ENCODE measurements at regions not wholly inside any gene's neighbourhood (a gene's known extent, or its start where the extent isn't known, plus 50 kb on each side); places are given as distances from the start of the nearest gene placed in this dataset.

- TF ChIP-seq, protein P1, sequence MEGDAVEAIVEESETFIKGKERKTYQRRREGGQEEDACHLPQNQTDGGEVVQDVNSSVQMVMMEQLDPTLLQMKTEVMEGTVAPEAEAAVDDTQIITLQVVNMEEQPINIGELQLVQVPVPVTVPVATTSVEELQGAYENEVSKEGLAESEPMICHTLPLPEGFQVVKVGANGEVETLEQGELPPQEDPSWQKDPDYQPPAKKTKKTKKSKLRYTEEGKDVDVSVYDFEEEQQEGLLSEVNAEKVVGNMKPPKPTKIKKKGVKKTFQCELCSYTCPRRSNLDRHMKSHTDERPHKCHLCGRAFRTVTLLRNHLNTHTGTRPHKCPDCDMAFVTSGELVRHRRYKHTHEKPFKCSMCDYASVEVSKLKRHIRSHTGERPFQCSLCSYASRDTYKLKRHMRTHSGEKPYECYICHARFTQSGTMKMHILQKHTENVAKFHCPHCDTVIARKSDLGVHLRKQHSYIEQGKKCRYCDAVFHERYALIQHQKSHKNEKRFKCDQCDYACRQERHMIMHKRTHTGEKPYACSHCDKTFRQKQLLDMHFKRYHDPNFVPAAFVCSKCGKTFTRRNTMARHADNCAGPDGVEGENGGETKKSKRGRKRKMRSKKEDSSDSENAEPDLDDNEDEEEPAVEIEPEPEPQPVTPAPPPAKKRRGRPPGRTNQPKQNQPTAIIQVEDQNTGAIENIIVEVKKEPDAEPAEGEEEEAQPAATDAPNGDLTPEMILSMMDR (optimal IDR thresholded peaks at IDR 0.05 in 1 of 3, IDR thresholded peaks at IDR 0.05 in 1 of 3, conservative IDR thresholded peaks at IDR 0.05 in 1 of 3; ENCODE audit: extremely low read depth in 1 of 3, insufficient read depth in 2 of 3, low read length in 3 of 3), result no peak
- no peak for TF ChIP-seq EZH2 (IDR thresholded peaks at IDR 0.05; ENCODE audit: low read length)
These were observed 279.0 kb downstream of the SRBD1 start for GRCh38 chr2:45332094-45332493.

Measured in keratinocyte (primary cell).